Myocyte (in vitro differentiated cells): ENCODE measurements at regions not wholly inside any gene's neighbourhood (a gene's known extent, or its start where the extent isn't known, plus 50 kb on each side); places are given as distances from the start of the nearest gene placed in this dataset.
A peak's percentile ranks its signal among the peaks of the same experiment; 100 is the strongest.
"Not testable (repeated sequence)": the region's sequence is repeated elsewhere in the genome, so short reads cannot be mapped to it uniquely, and the experiment has no call there.

Experiments used
- DNase-seq: peaks from one replicate; pipeline ENCODE4 v3.0.0-alpha.2; 2012; ENCODE audit warnings: low read depth

GRCh38 chr14:37842106-37842505 is 246.7 kb downstream of the TTC6 start:
- no peak for DNase-seq

GRCh38 chr14:37843954-37844607 is 248.7 kb downstream of the TTC6 start:
- DNase-seq = no peak

GRCh38 chr14:37844614-37845013 is 249.2 kb downstream of the TTC6 start:
- no peak for DNase-seq

- no peak for DNase-seq
Measured at GRCh38 chr14:37848985-37849621, 253.7 kb downstream of the TTC6 start.

GRCh38 chr14:37851054-37851453 is 255.6 kb downstream of the TTC6 start:
- DNase-seq = no peak

GRCh38 chr14:37855871-37856270 is 260.4 kb downstream of the TTC6 start:
- no peak for DNase-seq

- DNase-seq = no peak
Measured at GRCh38 chr14:37857774-37858266, 262.4 kb downstream of the TTC6 start.

GRCh38 chr14:37858733-37859132 is 263.3 kb downstream of the TTC6 start:
- no peak for DNase-seq

- DNase-seq = no peak
Measured at GRCh38 chr14:37859177-37859576, 263.7 kb downstream of the TTC6 start.

- no peak for DNase-seq
Measured at GRCh38 chr14:37862263-37862662, 266.8 kb downstream of the TTC6 start.

GRCh38 chr14:37864128-37864527 is 268.7 kb downstream of the TTC6 start:
- DNase-seq = no peak

GRCh38 chr14:37864861-37865718 is 269.7 kb downstream of the TTC6 start:
- peak; percentile 89 for DNase-seq

GRCh38 chr14:37865719-37866549 is 270.5 kb downstream of the TTC6 start:
- DNase-seq = peak; percentile 77

GRCh38 chr14:37869633-37870032 is 274.2 kb downstream of the TTC6 start:
- DNase-seq = no peak

- DNase-seq = no peak
Measured at GRCh38 chr14:37870170-37870569, 274.7 kb downstream of the TTC6 start.

GRCh38 chr14:37870632-37871346 is 275.4 kb downstream of the TTC6 start:
- DNase-seq = peak; percentile 9

- not testable (repeated sequence) for DNase-seq
Measured at GRCh38 chr14:37874065-37874428, 278.6 kb downstream of the TTC6 start.

- peak; percentile 78 for DNase-seq
Measured at GRCh38 chr14:37874429-37875109, 279.1 kb downstream of the TTC6 start.

GRCh38 chr14:37888234-37888633 is 292.8 kb downstream of the TTC6 start:
- no peak for DNase-seq

- DNase-seq = no peak
Measured at GRCh38 chr14:37889087-37889486, 293.7 kb downstream of the TTC6 start.
